HepG2 (cell line): ENCODE measurements at regions not wholly inside any gene's neighbourhood (a gene's known extent, or its start where the extent isn't known, plus 50 kb on each side); places are given as distances from the start of the nearest gene placed in this dataset.

Source experiments
- ATAC-seq: fragments of 200-7000 bp; cut with Tn5 transposase; 3 replicates; pipeline ENCODE4 v1.9.1; 2020; ENCODE audit warnings: mild to moderate bottlenecking, moderate library complexity
- BruUV-seq: library from RNA; stranded (reverse); fragments of 400-500 nt; replicated peaks from 2 replicates; lab custom pipeline; 2021; lab: Mats Ljungman, UMichigan
- CTCF ChIA-PET: fragments of 300-600 bp; formaldehyde crosslinking; extraction: SDS; loops from one replicate; lab custom pipeline; 2021; ENCODE audit warnings: low total read pairs, inconsistent platforms, low intra/inter-chr PET ratio; lab: Yijun Ruan, JAX
- POLR2A ChIA-PET: fragments of 350-600 bp; sonication (Branson Sonifier 250); formaldehyde crosslinking; loops from one replicate; lab custom pipeline; 2020; ENCODE audit warnings: antibody characterized with exemption, inconsistent platforms; lab: Yijun Ruan, JAX
- DNase-seq: peaks from one replicate; pipeline ENCODE4 v3.0.0-alpha.2; 2015; ENCODE audit warnings: low spot score
- FAIRE-seq: peaks from 3 replicates; lab custom pipeline; 2011; peaks lifted over from hg19 to GRCh38; lab: Jason Lieb, UNC
- H2AFZ ChIP-seq: one replicate; pipeline ENCODE4 v1.6.1; 2011; ENCODE audit warnings: low read length, inconsistent platforms
- H3K27ac ChIP-seq: fragments of 300-600 bp; 3 replicates; pipeline ENCODE4 v1.8.0; 2011; ENCODE audit warnings: mixed run types, mild to moderate bottlenecking, mixed read lengths, low read length, inconsistent platforms; ENCODE audit not compliant: insufficient read depth; ENCODE audit errors: extremely low read length
- H3K27me3 ChIP-seq, 2 experiments: fragments of 200-600 bp in 1 of 2; 2 replicates in 1 of 2; 3 replicates in 1 of 2; pipeline versions ENCODE4 v1.6.0 to v1.8.0; 2011; ENCODE audit warnings: low read length in 2 of 2, mild to moderate bottlenecking in 2 of 2, moderate library complexity in 2 of 2, inconsistent platforms in 1 of 2; ENCODE audit not compliant: insufficient read depth in 2 of 2, control insufficient read depth in 1 of 2
- H3K36me3 ChIP-seq, 2 experiments: fragments of 200-600 bp in 1 of 2; replicated peaks in 1 of 2; 2 replicates in 1 of 2; 3 replicates in 1 of 2; pipeline versions ENCODE4 v1.5.1 to v1.8.0; 2011; ENCODE audit warnings: low read length in 2 of 2, inconsistent platforms in 1 of 2; ENCODE audit not compliant: insufficient read depth in 2 of 2, control insufficient read depth in 1 of 2
- H3K4me1 ChIP-seq: 2 replicates; pipeline ENCODE4 v1.5.1; 2012; ENCODE audit warnings: low read length, inconsistent platforms; ENCODE audit not compliant: insufficient read depth
- H3K4me2 ChIP-seq: 2 replicates; pipeline ENCODE4 v1.6.0; 2011; ENCODE audit warnings: low read depth, low read length, inconsistent platforms
- H3K4me3 ChIP-seq, 3 experiments: fragments of 200-600 bp in 1 of 3; sonication (generic), shearing (Covaris generic) in 1 of 3; replicated peaks in 1 of 3; 2 replicates each; pipeline ENCODE4 v1.5.1; 2011 to 2016; ENCODE audit warnings: low read length in 3 of 3, inconsistent platforms in 2 of 3, low read depth in 2 of 3, mild to moderate bottlenecking in 2 of 3, control low read depth in 1 of 3, mixed read lengths in 1 of 3; ENCODE audit not compliant: insufficient read depth in 1 of 3
- H3K79me2 ChIP-seq: one replicate; pipeline ENCODE4 v1.6.1; 2011; ENCODE audit warnings: low read length, inconsistent platforms; ENCODE audit not compliant: insufficient read depth
- H3K9ac ChIP-seq: 2 replicates; pipeline ENCODE4 v1.6.0; 2011; ENCODE audit warnings: mild to moderate bottlenecking, low read depth, low read length, inconsistent platforms; ENCODE audit not compliant: insufficient read depth
- H3K9me3 ChIP-seq: 2 replicates; pipeline ENCODE4 v1.5.1; 2012; ENCODE audit warnings: mild to moderate bottlenecking, low read length
- H4K20me1 ChIP-seq: 2 replicates; pipeline ENCODE4 v1.6.0; 2011; ENCODE audit warnings: inconsistent platforms, mild to moderate bottlenecking, low read length, moderate library complexity; ENCODE audit not compliant: insufficient read depth
- HNRNPK ChIP-seq: fragments of 200-400 bp; formaldehyde crosslinking; IDR thresholded peaks from 2 replicates; pipeline ENCODE4 v1.6.1; 2018; ENCODE audit warnings: low read length, low read depth, moderate library complexity, mild to moderate bottlenecking; ENCODE audit not compliant: poor library complexity, severe bottlenecking
- PPARG ChIP-seq: conservative IDR thresholded peaks from 2 replicates; pipeline ENCODE4 v1.6.1; 2016; ENCODE audit warnings: missing biosample characterization, missing genetic modification reagents
- SNAPC2 ChIP-seq: sonication (generic); formaldehyde crosslinking; IDR thresholded peaks from 2 replicates; pipeline ENCODE4 v1.8.1; 2022; ENCODE audit warnings: mild to moderate bottlenecking, missing genetic modification reagents
- SRSF4 ChIP-seq: fragments of 200-400 bp; formaldehyde crosslinking; IDR thresholded peaks from one replicate; pipeline ENCODE4 v1.6.1; 2018; ENCODE audit warnings: mild to moderate bottlenecking, low read depth, low read length, moderate library complexity; ENCODE audit not compliant: poor library complexity, severe bottlenecking
- ZNF260 ChIP-seq: sonication (generic); formaldehyde crosslinking; IDR thresholded peaks from 2 replicates; pipeline ENCODE4 v1.4.0; 2020; ENCODE audit warnings: missing genetic modification reagents, low read depth, mild to moderate bottlenecking, borderline replicate concordance
- ZNF616 ChIP-seq: sonication (generic); formaldehyde crosslinking; IDR thresholded peaks from 2 replicates; pipeline ENCODE4 v1.5.0; 2020; ENCODE audit warnings: low read depth, mild to moderate bottlenecking, missing genetic modification reagents
- whole genome bisulfite sequencing: methylation state at CpG from one replicate; pipeline ENCODE4 v1.1.6; 2017; ENCODE audit warnings: low lambda C conversion rate; 5-methylcytosine and 5-hydroxymethylcytosine counted together
- in situ Hi-C: cut with HindIII; loops from 2 replicates; pipeline ENCODE4 v1.10.0; 2017; ENCODE audit warnings: low pct_unique_long_range_greater_than_20kb; ENCODE audit not compliant: extremely low pct_ligation_motif_present
- intact Hi-C: fragments of 100-400 bp; cut with micrococcal nuclease; formaldehyde crosslinking; loops from one replicate; pipeline ENCODE4 v1.10.0; 2022; ENCODE audit not compliant: unreplicated experiment
- TF ChIP-seq, protein P1 (sequence below): sonication (generic); formaldehyde crosslinking; IDR thresholded peaks from 2 replicates; pipeline ENCODE4 v1.5.0; 2020; ENCODE audit warnings: missing genetic modification reagents
- TF ChIP-seq, protein P2 (sequence below): sonication (generic); formaldehyde crosslinking; IDR thresholded peaks from 2 replicates; pipeline ENCODE4 v1.5.0; 2020; ENCODE audit warnings: missing genetic modification reagents

DNA sequence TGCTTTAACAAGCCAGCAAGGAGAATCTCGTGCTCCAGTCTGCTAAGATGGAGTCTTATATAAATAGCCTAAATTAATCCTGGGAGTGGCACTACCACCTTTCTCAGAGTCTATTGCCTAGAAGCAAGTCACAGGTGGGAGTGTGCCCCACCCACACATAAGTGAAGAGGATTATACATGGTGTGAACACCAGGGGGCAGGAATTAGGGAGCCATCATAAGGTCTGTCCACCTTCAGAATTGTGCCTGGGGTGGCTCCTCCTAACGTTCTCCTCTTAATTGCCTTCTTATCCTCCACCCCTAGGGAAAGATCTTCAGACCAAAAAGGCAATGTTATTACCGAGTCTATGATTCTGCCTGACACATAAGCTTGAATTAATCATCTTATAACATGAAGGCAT, 276.8 kb upstream of the SESN3 start:
- DNase-seq (no peak), FAIRE-seq (no peak), ATAC-seq (no peak)
- CTCF ChIA-PET, result no interaction called here
- WGBS, result 2% methylated on average over 3 of the region's 3 CpGs
- intact Hi-C loops (no loop called here), in situ Hi-C loops (no loop called here)
- TF ChIP-seq ZNF260 (CRISPR knock-in tag) (no peak), ZNF616 (CRISPR knock-in tag) (no peak), HNRNPK (no peak), PPARG (CRISPR knock-in tag) (no peak), SNAPC2 (CRISPR knock-in tag) (no peak), SRSF4 (no peak)
- TF ChIP-seq, protein P1, sequence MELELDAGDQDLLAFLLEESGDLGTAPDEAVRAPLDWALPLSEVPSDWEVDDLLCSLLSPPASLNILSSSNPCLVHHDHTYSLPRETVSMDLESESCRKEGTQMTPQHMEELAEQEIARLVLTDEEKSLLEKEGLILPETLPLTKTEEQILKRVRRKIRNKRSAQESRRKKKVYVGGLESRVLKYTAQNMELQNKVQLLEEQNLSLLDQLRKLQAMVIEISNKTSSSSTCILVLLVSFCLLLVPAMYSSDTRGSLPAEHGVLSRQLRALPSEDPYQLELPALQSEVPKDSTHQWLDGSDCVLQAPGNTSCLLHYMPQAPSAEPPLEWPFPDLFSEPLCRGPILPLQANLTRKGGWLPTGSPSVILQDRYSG (CRISPR knock-in tag), result no peak
- TF ChIP-seq, protein P2, sequence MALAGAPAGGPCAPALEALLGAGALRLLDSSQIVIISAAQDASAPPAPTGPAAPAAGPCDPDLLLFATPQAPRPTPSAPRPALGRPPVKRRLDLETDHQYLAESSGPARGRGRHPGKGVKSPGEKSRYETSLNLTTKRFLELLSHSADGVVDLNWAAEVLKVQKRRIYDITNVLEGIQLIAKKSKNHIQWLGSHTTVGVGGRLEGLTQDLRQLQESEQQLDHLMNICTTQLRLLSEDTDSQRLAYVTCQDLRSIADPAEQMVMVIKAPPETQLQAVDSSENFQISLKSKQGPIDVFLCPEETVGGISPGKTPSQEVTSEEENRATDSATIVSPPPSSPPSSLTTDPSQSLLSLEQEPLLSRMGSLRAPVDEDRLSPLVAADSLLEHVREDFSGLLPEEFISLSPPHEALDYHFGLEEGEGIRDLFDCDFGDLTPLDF (CRISPR knock-in tag), result no peak
- H3K9ac ChIP-seq, result no peak overlapping the region
- H3K27ac ChIP-seq, result no peak overlapping the region
- no peaks in the 10 kb centered on the region for H4K20me1 ChIP-seq
- H3K79me2 ChIP-seq, result no peaks in the 10 kb centered on the region
- H3K27me3 ChIP-seq, result no peaks in the 10 kb centered on the region
- H3K4me1 ChIP-seq, result 0 out of 2 replicates have a peak, but pooled peaks cover 7% of the 10 kb centered on the region
- H3K4me3 ChIP-seq, result no peak overlapping the region
- POLR2A ChIA-PET, result no interaction called here
- H3K36me3 ChIP-seq, result no peaks in the 10 kb centered on the region
- no TSS peak for BruUV-seq
- no peak overlapping the region for H2AFZ ChIP-seq
- no peaks in the 10 kb centered on the region for H3K9me3 ChIP-seq
- H3K4me2 ChIP-seq, result no peak overlapping the region
